ENCODE measurements at regions not wholly inside any gene's neighbourhood (a gene's known extent, or its start where the extent isn't known, plus 50 kb on each side); places are given as distances from the start of the nearest gene placed in this dataset.

GRCh38 chr15:46644501-46645481, 1010.0 kb downstream of the SQOR start:
- Histone ChIP-seq H3K4me3 (ENCODE audit: low read length in 2 of 2) (no peak overlapping the region), H3K9me3 (ENCODE audit: control insufficient read depth, low read length) (no peaks in the 10 kb centered on the region), H3K27me3 (ENCODE audit: control insufficient read depth in 1 of 2, insufficient read depth in 2 of 2, low read length in 1 of 2) (no peaks in the 10 kb centered on the region), H3K27ac (ENCODE audit: low read depth in 1 of 2, low read length in 2 of 2) (no peak overlapping the region), H3K4me1 (ENCODE audit: control insufficient read depth in 1 of 2, insufficient read depth in 2 of 2, low read length in 2 of 2) (no peaks in the 10 kb centered on the region), H3K36me3 (ENCODE audit: control insufficient read depth in 1 of 2, insufficient read depth in 2 of 2, low read length in 1 of 2) (no peaks in the 10 kb centered on the region)
- no peak for DNase-seq
- intact Hi-C loops (cut with DNase I), result no loop called here
- ATAC-seq (ENCODE audit: low FRiP score), result no peak
- 84 to 85% methylated on average over 4 of the region's 4 CpGs for whole genome bisulfite sequencing, 2 donors

- intact Hi-C loops (cut with DNase I), result no loop called here
- Histone ChIP-seq H3K4me1 (ENCODE audit: control insufficient read depth in 1 of 2, insufficient read depth in 2 of 2, low read length in 2 of 2) (no peaks in the 10 kb centered on the region), H3K36me3 (ENCODE audit: control insufficient read depth in 1 of 2, insufficient read depth in 2 of 2, low read length in 1 of 2) (no peaks in the 10 kb centered on the region), H3K27me3 (ENCODE audit: control insufficient read depth in 1 of 2, insufficient read depth in 2 of 2, low read length in 1 of 2) (no peaks in the 10 kb centered on the region), H3K4me3 (ENCODE audit: low read length in 2 of 2) (no peak overlapping the region), H3K27ac (ENCODE audit: low read depth in 1 of 2, low read length in 2 of 2) (no peak overlapping the region), H3K9me3 (ENCODE audit: control insufficient read depth, low read length) (no peaks in the 10 kb centered on the region)
- 97 to 100% methylated on average over 1 of the region's 1 CpG for WGBS, 2 donors
- no peak for DNase-seq
- no peak for ATAC-seq (ENCODE audit: low FRiP score)
Observed at GRCh38 chr15:46646490-46646889, 1011.7 kb downstream of the SQOR start.

- Histone ChIP-seq H3K4me3 (ENCODE audit: low read length in 2 of 2) (no peak overlapping the region), H3K27ac (ENCODE audit: low read depth in 1 of 2, low read length in 2 of 2) (no peak overlapping the region), H3K9me3 (ENCODE audit: control insufficient read depth, low read length) (no peaks in the 10 kb centered on the region), H3K4me1 (ENCODE audit: control insufficient read depth in 1 of 2, insufficient read depth in 2 of 2, low read length in 2 of 2) (no peaks in the 10 kb centered on the region), H3K36me3 (ENCODE audit: control insufficient read depth in 1 of 2, insufficient read depth in 2 of 2, low read length in 1 of 2) (no peaks in the 10 kb centered on the region), H3K27me3 (ENCODE audit: control insufficient read depth in 1 of 2, insufficient read depth in 2 of 2, low read length in 1 of 2) (no peaks in the 10 kb centered on the region)
- WGBS, 2 donors, result 75 to 86% methylated on average over 1 of the region's 1 CpG
- DNase-seq, result no peak
- no peak for ATAC-seq (ENCODE audit: low FRiP score)
- intact Hi-C loops (cut with DNase I), result no loop called here
Observed at GRCh38 chr15:46647046-46647445, 1012.2 kb downstream of the SQOR start.

GRCh38 chr15:46652266-46652665, 1017.4 kb downstream of the SQOR start:
- no peaks in the 10 kb centered on the region for H3K36me3 ChIP-seq (ENCODE audit: control insufficient read depth in 1 of 2, insufficient read depth in 2 of 2, low read length in 1 of 2)
- no peaks in the 10 kb centered on the region for H3K27me3 ChIP-seq (ENCODE audit: control insufficient read depth in 1 of 2, insufficient read depth in 2 of 2, low read length in 1 of 2)
- H3K4me3 ChIP-seq (ENCODE audit: low read length in 2 of 2), result no peak overlapping the region
- intact Hi-C loops (cut with DNase I), result no loop called here
- DNase-seq (no peak), ATAC-seq (ENCODE audit: low FRiP score) (no peak)
- H3K4me1 ChIP-seq (ENCODE audit: control insufficient read depth in 1 of 2, insufficient read depth in 2 of 2, low read length in 2 of 2), result no peaks in the 10 kb centered on the region
- H3K9me3 ChIP-seq (ENCODE audit: control insufficient read depth, low read length), result no peaks in the 10 kb centered on the region
- H3K27ac ChIP-seq (ENCODE audit: low read depth in 1 of 2, low read length in 2 of 2), result no peak overlapping the region
- WGBS, 2 donors, result 80 to 90% methylated on average over 2 of the region's 2 CpGs

- Histone ChIP-seq H3K4me3 (ENCODE audit: low read length in 2 of 2) (no peak overlapping the region), H3K36me3 (ENCODE audit: control insufficient read depth in 1 of 2, insufficient read depth in 2 of 2, low read length in 1 of 2) (no peaks in the 10 kb centered on the region), H3K9me3 (ENCODE audit: control insufficient read depth, low read length) (no peaks in the 10 kb centered on the region), H3K4me1 (ENCODE audit: control insufficient read depth in 1 of 2, insufficient read depth in 2 of 2, low read length in 2 of 2) (no peaks in the 10 kb centered on the region), H3K27me3 (ENCODE audit: control insufficient read depth in 1 of 2, insufficient read depth in 2 of 2, low read length in 1 of 2) (no peaks in the 10 kb centered on the region), H3K27ac (ENCODE audit: low read depth in 1 of 2, low read length in 2 of 2) (no peak overlapping the region)
- no peak for DNase-seq
- WGBS, 2 donors, result 49 to 57% methylated on average over 2 of the region's 2 CpGs
- intact Hi-C loops (cut with DNase I), result no loop called here
- ATAC-seq (ENCODE audit: low FRiP score), result no peak
Observed at GRCh38 chr15:46654993-46655392, 1020.2 kb downstream of the SQOR start.

GRCh38 chr15:46660096-46660842, 1025.4 kb downstream of the SQOR start:
- Histone ChIP-seq H3K27ac (ENCODE audit: low read depth in 1 of 2, low read length in 2 of 2) (no peak overlapping the region), H3K4me3 (ENCODE audit: low read length in 2 of 2) (no peak overlapping the region), H3K9me3 (ENCODE audit: control insufficient read depth, low read length) (no peaks in the 10 kb centered on the region), H3K27me3 (ENCODE audit: control insufficient read depth in 1 of 2, insufficient read depth in 2 of 2, low read length in 1 of 2) (no peaks in the 10 kb centered on the region), H3K36me3 (ENCODE audit: control insufficient read depth in 1 of 2, insufficient read depth in 2 of 2, low read length in 1 of 2) (no peaks in the 10 kb centered on the region), H3K4me1 (ENCODE audit: control insufficient read depth in 1 of 2, insufficient read depth in 2 of 2, low read length in 2 of 2) (no peaks in the 10 kb centered on the region)
- DNase-seq (no peak), ATAC-seq (ENCODE audit: low FRiP score) (no peak)
- intact Hi-C loops (cut with DNase I), result no loop called here

GRCh38 chr15:46670258-46670657, 1035.4 kb downstream of the SQOR start:
- H3K4me1 ChIP-seq (ENCODE audit: control insufficient read depth in 1 of 2, insufficient read depth in 2 of 2, low read length in 2 of 2), result no peaks in the 10 kb centered on the region
- no peaks in the 10 kb centered on the region for H3K27me3 ChIP-seq (ENCODE audit: control insufficient read depth in 1 of 2, insufficient read depth in 2 of 2, low read length in 1 of 2)
- no peak overlapping the region for H3K4me3 ChIP-seq (ENCODE audit: low read length in 2 of 2)
- WGBS, 2 donors, result 86 to 91% methylated on average over 2 of the region's 2 CpGs
- H3K27ac ChIP-seq (ENCODE audit: low read depth in 1 of 2, low read length in 2 of 2), result no peak overlapping the region
- no peaks in the 10 kb centered on the region for H3K36me3 ChIP-seq (ENCODE audit: control insufficient read depth in 1 of 2, insufficient read depth in 2 of 2, low read length in 1 of 2)
- intact Hi-C loops (cut with DNase I), result no loop called here
- ATAC-seq (ENCODE audit: low FRiP score) (no peak), DNase-seq (no peak)
- H3K9me3 ChIP-seq (ENCODE audit: control insufficient read depth, low read length), result no peaks in the 10 kb centered on the region

GRCh38 chr15:46671336-46671735, 1036.5 kb downstream of the SQOR start:
- intact Hi-C loops (cut with DNase I), result no loop called here
- no peaks in the 10 kb centered on the region for H3K36me3 ChIP-seq (ENCODE audit: control insufficient read depth in 1 of 2, insufficient read depth in 2 of 2, low read length in 1 of 2)
- H3K4me1 ChIP-seq (ENCODE audit: control insufficient read depth in 1 of 2, insufficient read depth in 2 of 2, low read length in 2 of 2), result no peaks in the 10 kb centered on the region
- no peak overlapping the region for H3K27ac ChIP-seq (ENCODE audit: low read depth in 1 of 2, low read length in 2 of 2)
- ATAC-seq (ENCODE audit: low FRiP score) (no peak), DNase-seq (no peak)
- no peak overlapping the region for H3K4me3 ChIP-seq (ENCODE audit: low read length in 2 of 2)
- 35 to 43% methylated on average over 1 of the region's 1 CpG for WGBS, 2 donors
- H3K9me3 ChIP-seq (ENCODE audit: control insufficient read depth, low read length), result no peaks in the 10 kb centered on the region
- no peaks in the 10 kb centered on the region for H3K27me3 ChIP-seq (ENCODE audit: control insufficient read depth in 1 of 2, insufficient read depth in 2 of 2, low read length in 1 of 2)

DNA sequence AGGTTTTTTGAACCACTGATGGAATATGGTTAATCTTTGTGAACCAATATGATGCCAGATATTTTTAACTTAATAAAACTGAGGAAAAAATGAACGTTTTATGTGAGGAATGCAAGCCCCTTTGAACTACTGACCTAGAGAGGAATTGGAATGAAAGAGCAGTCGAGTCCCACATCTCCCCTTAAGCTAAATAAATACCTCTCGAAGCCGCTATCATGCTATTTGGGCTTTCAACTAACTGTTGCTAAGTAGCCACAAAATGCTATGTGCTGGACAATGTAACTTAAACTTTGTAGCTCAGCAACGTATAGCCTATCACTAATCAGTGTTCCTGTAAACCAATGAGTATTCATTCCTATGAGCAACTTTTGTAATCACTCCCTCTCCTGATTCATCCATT, 1037.2 kb downstream of the SQOR start:
- 58 to 65% methylated on average over 5 of the region's 5 CpGs for WGBS, 2 donors
- Histone ChIP-seq H3K27me3 (ENCODE audit: control insufficient read depth in 1 of 2, insufficient read depth in 2 of 2, low read length in 1 of 2) (no peaks in the 10 kb centered on the region), H3K4me1 (ENCODE audit: control insufficient read depth in 1 of 2, insufficient read depth in 2 of 2, low read length in 2 of 2) (no peaks in the 10 kb centered on the region), H3K27ac (ENCODE audit: low read depth in 1 of 2, low read length in 2 of 2) (no peak overlapping the region), H3K36me3 (ENCODE audit: control insufficient read depth in 1 of 2, insufficient read depth in 2 of 2, low read length in 1 of 2) (no peaks in the 10 kb centered on the region), H3K4me3 (ENCODE audit: low read length in 2 of 2) (no peak overlapping the region), H3K9me3 (ENCODE audit: control insufficient read depth, low read length) (no peaks in the 10 kb centered on the region)
- intact Hi-C loops (cut with DNase I), result no loop called here
- ATAC-seq (ENCODE audit: low FRiP score), result no peak
- no peak for DNase-seq

Data from aorta (tissue), 5 donors.